ENCODE measurements at regions not wholly inside any gene's neighbourhood (a gene's known extent, or its start where the extent isn't known, plus 50 kb on each side); places are given as distances from the start of the nearest gene placed in this dataset.

DNA sequence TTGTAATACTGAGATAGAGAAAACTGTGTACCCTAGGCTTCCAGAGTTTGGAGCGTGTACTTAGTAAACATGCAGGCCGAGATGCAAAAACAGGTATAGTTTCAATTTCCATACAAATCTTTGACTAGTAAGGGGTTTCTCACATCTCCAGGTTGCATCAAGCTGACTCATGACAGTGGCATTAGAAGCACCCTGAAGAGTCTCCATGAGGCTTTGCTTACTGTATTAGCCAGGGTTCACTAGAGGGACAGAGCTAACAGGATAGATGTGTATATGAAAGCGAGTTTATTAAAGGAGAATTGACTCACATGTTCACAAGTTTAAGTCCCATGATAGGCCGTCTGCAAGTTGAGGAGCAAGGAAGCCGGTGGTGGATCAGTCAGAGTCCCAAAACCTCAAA is 275.3 kb upstream of the CDH6 start:
- no peaks in the 10 kb centered on the region for H3K36me3 ChIP-seq (ENCODE audit: control insufficient read depth, insufficient read depth, low read length)
- H3K4me1 ChIP-seq (ENCODE audit: control insufficient read depth, extremely low read depth, insufficient read depth, low read length), result no peaks in the 10 kb centered on the region
- H3K9ac ChIP-seq (ENCODE audit: insufficient read depth, low read length), result no peak overlapping the region
- H3K27me3 ChIP-seq (ENCODE audit: control insufficient read depth, insufficient read depth, low read length), result no peaks in the 10 kb centered on the region
- TF ChIP-seq, protein P1, sequence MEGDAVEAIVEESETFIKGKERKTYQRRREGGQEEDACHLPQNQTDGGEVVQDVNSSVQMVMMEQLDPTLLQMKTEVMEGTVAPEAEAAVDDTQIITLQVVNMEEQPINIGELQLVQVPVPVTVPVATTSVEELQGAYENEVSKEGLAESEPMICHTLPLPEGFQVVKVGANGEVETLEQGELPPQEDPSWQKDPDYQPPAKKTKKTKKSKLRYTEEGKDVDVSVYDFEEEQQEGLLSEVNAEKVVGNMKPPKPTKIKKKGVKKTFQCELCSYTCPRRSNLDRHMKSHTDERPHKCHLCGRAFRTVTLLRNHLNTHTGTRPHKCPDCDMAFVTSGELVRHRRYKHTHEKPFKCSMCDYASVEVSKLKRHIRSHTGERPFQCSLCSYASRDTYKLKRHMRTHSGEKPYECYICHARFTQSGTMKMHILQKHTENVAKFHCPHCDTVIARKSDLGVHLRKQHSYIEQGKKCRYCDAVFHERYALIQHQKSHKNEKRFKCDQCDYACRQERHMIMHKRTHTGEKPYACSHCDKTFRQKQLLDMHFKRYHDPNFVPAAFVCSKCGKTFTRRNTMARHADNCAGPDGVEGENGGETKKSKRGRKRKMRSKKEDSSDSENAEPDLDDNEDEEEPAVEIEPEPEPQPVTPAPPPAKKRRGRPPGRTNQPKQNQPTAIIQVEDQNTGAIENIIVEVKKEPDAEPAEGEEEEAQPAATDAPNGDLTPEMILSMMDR (conservative IDR thresholded peaks at IDR 0.05 in 1 of 2, IDR thresholded peaks at IDR 0.05 in 1 of 2; ENCODE audit: low read depth in 1 of 2, low read length in 2 of 2), result no peak
- no peak for TF ChIP-seq EZH2 (IDR thresholded peaks at IDR 0.05; ENCODE audit: low read length, missing control alignments)
- no peak overlapping the region for H3K4me3 ChIP-seq (replicated peaks in 1 of 4; ENCODE audit: control extremely low read depth in 1 of 4, insufficient read depth in 1 of 4, low read depth in 3 of 4, low read length in 4 of 4)
- no peak overlapping the region for H3K4me2 ChIP-seq (ENCODE audit: extremely low read depth, insufficient read depth, low read length)
- H3K79me2 ChIP-seq (ENCODE audit: control insufficient read depth, insufficient read depth, low read length), result no peaks in the 10 kb centered on the region
- H2AFZ ChIP-seq (ENCODE audit: low read length), result no peak overlapping the region
- H4K20me1 ChIP-seq (ENCODE audit: control insufficient read depth, extremely low read depth, insufficient read depth, low read length), result no peaks in the 10 kb centered on the region
- DNase-seq (ENCODE audit: low read depth in 2 of 2), result peak in 1 of 2 donors; percentile 85
- H3K27ac ChIP-seq (ENCODE audit: insufficient read depth, low read length), result no peak overlapping the region
- no peaks in the 10 kb centered on the region for H3K9me3 ChIP-seq (ENCODE audit: control insufficient read depth, insufficient read depth, low read depth, low read length)

DNA sequence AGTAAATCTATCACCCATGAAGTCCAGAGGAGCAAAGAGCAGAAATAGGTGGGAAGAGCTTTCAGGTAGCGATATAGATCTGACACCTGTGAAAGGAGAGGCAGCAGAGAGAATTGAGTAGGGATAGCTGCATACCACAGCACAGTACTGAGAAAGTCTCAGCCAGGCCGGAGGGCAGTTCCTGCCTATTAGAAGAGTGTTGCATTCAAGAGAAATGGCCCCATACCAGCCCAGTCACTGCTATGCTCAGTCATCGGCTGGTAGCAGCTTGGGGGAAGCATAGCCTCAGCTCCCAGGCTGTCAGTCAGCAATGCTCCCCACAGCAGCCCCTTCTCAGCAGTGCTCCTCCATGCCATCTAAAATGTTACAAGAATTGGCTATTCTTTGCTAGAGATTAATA is 285.1 kb upstream of the CDH6 start:
- Histone ChIP-seq H3K27ac (ENCODE audit: insufficient read depth, low read length) (no peak overlapping the region), H2AFZ (ENCODE audit: low read length) (no peak overlapping the region), H3K9me3 (ENCODE audit: control insufficient read depth, insufficient read depth, low read depth, low read length) (no peaks in the 10 kb centered on the region), H3K27me3 (ENCODE audit: control insufficient read depth, insufficient read depth, low read length) (no peaks in the 10 kb centered on the region), H3K36me3 (ENCODE audit: control insufficient read depth, insufficient read depth, low read length) (no peaks in the 10 kb centered on the region), H4K20me1 (ENCODE audit: control insufficient read depth, extremely low read depth, insufficient read depth, low read length) (no peaks in the 10 kb centered on the region), H3K4me1 (ENCODE audit: control insufficient read depth, extremely low read depth, insufficient read depth, low read length) (no peaks in the 10 kb centered on the region), H3K4me2 (ENCODE audit: extremely low read depth, insufficient read depth, low read length) (no peak overlapping the region), H3K79me2 (ENCODE audit: control insufficient read depth, insufficient read depth, low read length) (no peaks in the 10 kb centered on the region), H3K4me3 (replicated peaks in 1 of 4; ENCODE audit: control extremely low read depth in 1 of 4, insufficient read depth in 1 of 4, low read depth in 3 of 4, low read length in 4 of 4) (no peak overlapping the region), H3K9ac (ENCODE audit: insufficient read depth, low read length) (no peak overlapping the region)
- DNase-seq (ENCODE audit: low read depth in 2 of 2), result peak in 1 of 2 donors; percentile 38
- TF ChIP-seq, protein P1 (conservative IDR thresholded peaks at IDR 0.05 in 1 of 2, IDR thresholded peaks at IDR 0.05 in 1 of 2; ENCODE audit: low read depth in 1 of 2, low read length in 2 of 2), result no peak
- no peak for TF ChIP-seq EZH2 (IDR thresholded peaks at IDR 0.05; ENCODE audit: low read length, missing control alignments)

GRCh38 chr5:30900367-30900766 is 293.1 kb upstream of the CDH6 start:
- Histone ChIP-seq H3K79me2 (ENCODE audit: control insufficient read depth, insufficient read depth, low read length) (no peaks in the 10 kb centered on the region), H3K4me1 (ENCODE audit: control insufficient read depth, extremely low read depth, insufficient read depth, low read length) (no peaks in the 10 kb centered on the region), H3K27me3 (ENCODE audit: control insufficient read depth, insufficient read depth, low read length) (no peaks in the 10 kb centered on the region), H3K4me3 (replicated peaks in 1 of 4; ENCODE audit: control extremely low read depth in 1 of 4, insufficient read depth in 1 of 4, low read depth in 3 of 4, low read length in 4 of 4) (no peak overlapping the region), H3K9me3 (ENCODE audit: control insufficient read depth, insufficient read depth, low read depth, low read length) (no peaks in the 10 kb centered on the region), H3K4me2 (ENCODE audit: extremely low read depth, insufficient read depth, low read length) (no peak overlapping the region), H3K36me3 (ENCODE audit: control insufficient read depth, insufficient read depth, low read length) (no peaks in the 10 kb centered on the region), H4K20me1 (ENCODE audit: control insufficient read depth, extremely low read depth, insufficient read depth, low read length) (no peaks in the 10 kb centered on the region), H3K9ac (ENCODE audit: insufficient read depth, low read length) (no peak overlapping the region), H2AFZ (ENCODE audit: low read length) (no peak overlapping the region), H3K27ac (ENCODE audit: insufficient read depth, low read length) (no peak overlapping the region)
- no peak for TF ChIP-seq EZH2 (IDR thresholded peaks at IDR 0.05; ENCODE audit: low read length, missing control alignments)
- TF ChIP-seq, protein P1 (conservative IDR thresholded peaks at IDR 0.05 in 1 of 2, IDR thresholded peaks at IDR 0.05 in 1 of 2; ENCODE audit: low read depth in 1 of 2, low read length in 2 of 2), result no peak
- no peak for DNase-seq (ENCODE audit: low read depth in 2 of 2)

All from fibroblast of lung (primary cell).